GM12872 (cell line): ENCODE measurements at regions not wholly inside any gene's neighbourhood (a gene's known extent, or its start where the extent isn't known, plus 50 kb on each side); places are given as distances from the start of the nearest gene placed in this dataset.

ENCODE experiments used
- TF ChIP-seq, protein P1 (sequence below): IDR thresholded peaks from 3 replicates; pipeline ENCODE4 v1.5.1; 2011; ENCODE audit warnings: low read depth, mild to moderate bottlenecking, low read length, moderate library complexity; ENCODE audit not compliant: insufficient read depth

DNA sequence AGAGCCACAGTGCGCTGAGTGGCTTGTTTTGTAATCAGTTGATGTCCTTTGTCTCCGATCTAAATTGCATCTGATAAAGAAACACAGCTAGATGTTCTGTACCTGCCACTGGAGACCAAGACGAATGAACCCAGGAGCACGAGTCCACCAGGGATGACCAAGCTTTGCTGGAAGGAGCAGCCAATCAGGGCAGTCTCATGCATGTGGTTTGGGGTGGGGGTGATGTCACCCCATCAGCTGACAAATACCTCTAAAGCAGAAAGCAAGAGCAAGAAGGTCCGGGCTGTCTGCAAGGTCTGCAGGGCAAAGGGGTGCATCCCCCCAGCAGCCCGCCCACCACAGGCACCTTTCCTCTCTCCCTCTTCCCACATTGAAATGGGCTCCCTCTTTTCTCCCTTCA is 653.8 kb downstream of the AJAP1 start:
- TF ChIP-seq, protein P1, sequence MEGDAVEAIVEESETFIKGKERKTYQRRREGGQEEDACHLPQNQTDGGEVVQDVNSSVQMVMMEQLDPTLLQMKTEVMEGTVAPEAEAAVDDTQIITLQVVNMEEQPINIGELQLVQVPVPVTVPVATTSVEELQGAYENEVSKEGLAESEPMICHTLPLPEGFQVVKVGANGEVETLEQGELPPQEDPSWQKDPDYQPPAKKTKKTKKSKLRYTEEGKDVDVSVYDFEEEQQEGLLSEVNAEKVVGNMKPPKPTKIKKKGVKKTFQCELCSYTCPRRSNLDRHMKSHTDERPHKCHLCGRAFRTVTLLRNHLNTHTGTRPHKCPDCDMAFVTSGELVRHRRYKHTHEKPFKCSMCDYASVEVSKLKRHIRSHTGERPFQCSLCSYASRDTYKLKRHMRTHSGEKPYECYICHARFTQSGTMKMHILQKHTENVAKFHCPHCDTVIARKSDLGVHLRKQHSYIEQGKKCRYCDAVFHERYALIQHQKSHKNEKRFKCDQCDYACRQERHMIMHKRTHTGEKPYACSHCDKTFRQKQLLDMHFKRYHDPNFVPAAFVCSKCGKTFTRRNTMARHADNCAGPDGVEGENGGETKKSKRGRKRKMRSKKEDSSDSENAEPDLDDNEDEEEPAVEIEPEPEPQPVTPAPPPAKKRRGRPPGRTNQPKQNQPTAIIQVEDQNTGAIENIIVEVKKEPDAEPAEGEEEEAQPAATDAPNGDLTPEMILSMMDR: no peak

- TF ChIP-seq, protein P1: no peak
These were observed 650.3 kb downstream of the AJAP1 start for GRCh38 chr1:5304702-5305101.

GRCh38 chr1:5298376-5298775 is 644.0 kb downstream of the AJAP1 start:
- TF ChIP-seq, protein P1: no peak

DNA sequence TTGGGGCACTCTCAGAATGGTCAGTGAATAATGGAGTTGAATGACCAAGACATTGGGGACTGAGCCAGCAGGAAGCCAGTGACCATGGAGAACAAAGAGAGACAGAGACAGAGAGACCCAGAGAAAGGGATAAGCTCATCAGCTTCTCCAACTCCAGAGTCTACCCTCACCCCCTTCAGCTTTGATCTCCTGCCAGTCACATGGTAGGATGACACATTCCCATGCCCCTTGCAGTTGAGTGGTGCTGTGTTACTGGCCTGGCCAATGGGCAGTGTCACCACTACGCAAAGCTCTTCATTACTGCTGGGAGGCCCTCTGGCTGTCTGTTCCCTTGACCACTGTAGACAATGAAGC is 643.5 kb downstream of the AJAP1 start:
- TF ChIP-seq, protein P1: no peak

GRCh38 chr1:5297180-5297885 is 642.9 kb downstream of the AJAP1 start:
- TF ChIP-seq, protein P1: no peak

DNA sequence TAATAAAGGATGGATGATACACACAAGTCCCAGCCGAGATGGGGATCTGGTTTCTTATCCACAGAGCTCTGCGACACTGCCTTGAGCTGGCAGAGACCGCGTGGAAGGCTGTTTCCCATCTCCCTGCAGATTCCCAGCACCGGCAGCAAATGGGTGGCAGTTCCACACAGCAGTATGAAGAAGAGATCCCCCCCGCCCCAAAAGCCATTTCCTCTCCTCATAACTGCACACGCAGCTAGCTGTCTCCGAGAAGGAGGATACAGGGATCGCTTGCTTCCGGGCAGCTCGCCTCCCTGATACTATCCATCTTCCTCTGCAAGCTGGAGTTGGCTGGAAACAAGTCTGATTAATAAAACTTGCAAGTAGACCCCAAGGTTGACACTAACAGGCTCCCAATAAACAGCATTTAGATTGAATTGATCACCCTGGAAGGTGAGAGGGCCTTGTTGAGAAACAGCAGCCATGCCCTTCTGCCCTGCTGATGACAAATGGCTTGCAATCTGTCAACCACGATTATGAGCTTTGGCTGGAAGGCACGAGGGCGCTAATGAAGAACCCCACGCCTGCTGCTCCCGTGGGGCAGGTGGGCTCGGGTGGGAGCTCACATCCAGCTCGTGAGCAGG is 642.3 kb downstream of the AJAP1 start:
- TF ChIP-seq, protein P1: no peak

DNA sequence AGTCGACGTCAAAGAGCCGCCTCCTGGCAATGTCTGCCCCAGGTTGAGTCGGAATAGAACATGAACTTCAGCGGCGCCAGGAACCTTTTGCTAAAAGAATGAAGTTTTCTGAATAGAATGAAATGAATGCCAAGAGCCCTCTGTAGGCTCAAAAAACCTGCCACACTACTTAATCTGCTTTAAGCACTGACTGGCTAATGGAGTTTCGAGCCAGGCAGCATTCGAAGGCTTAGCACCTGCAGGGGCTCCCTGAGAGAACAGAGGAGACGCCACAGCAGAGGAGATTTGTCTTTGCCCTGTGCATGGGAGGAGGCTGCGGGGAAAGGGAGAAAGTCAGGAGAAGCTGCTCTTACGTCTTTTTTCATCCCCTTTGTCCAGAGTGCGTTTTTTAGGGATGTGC is 641.7 kb downstream of the AJAP1 start:
- TF ChIP-seq, protein P1: no peak
